ENCODE measurements at regions not wholly inside any gene's neighbourhood (a gene's known extent, or its start where the extent isn't known, plus 50 kb on each side); places are given as distances from the start of the nearest gene placed in this dataset.
"Not testable (repeated sequence)": the region's sequence is repeated elsewhere in the genome, so short reads cannot be mapped to it uniquely, and the experiment has no call there.

GRCh38 chr10:129063877-129064276, 403.2 kb upstream of the MGMT start:
- Histone ChIP-seq H3K36me3 (no peaks in the 10 kb centered on the region), H3K4me3 (no peak overlapping the region), H3K4me1 (peaks cover 8% of the 10 kb centered on the region), H3K9ac (no peak overlapping the region), H3K9me3 (ENCODE audit: low read depth) (no peaks in the 10 kb centered on the region), H3K27me3 (no peaks in the 10 kb centered on the region), H3F3A (ENCODE audit: low read depth) (no peaks in the 10 kb centered on the region), H3K79me2 (ENCODE audit: low read depth) (no peaks in the 10 kb centered on the region), H2AFZ (replicated peaks) (no peak overlapping the region), H4K20me1 (ENCODE audit: low read depth) (no peaks in the 10 kb centered on the region), H3K4me2 (no peak overlapping the region), H3K27ac (no peak overlapping the region)
- H3K4me1 Mint-ChIP-seq, result no peaks in the 10 kb centered on the region
- no peaks in the 10 kb centered on the region for H3K36me3 Mint-ChIP-seq
- H3K4me3 Mint-ChIP-seq, result no peak overlapping the region
- no peaks in the 10 kb centered on the region for H3K9me3 Mint-ChIP-seq
- H3K27ac Mint-ChIP-seq, result no peak overlapping the region
- DNase-seq (ENCODE audit: low spot score), result no peak
- TF ChIP-seq EZH2 (IDR thresholded peaks at IDR 0.05) (no peak), EZH2phosphoT487 (IDR thresholded peaks at IDR 0.05) (no peak), CTCF (IDR thresholded peaks at IDR 0.05) (no peak)
- peaks cover 3% of the 10 kb centered on the region for H3K27me3 Mint-ChIP-seq (ENCODE audit: insufficient read depth, low read depth)

- H3K36me3 ChIP-seq; H3K4me3 ChIP-seq; H3K27me3 ChIP-seq; H3K27me3 Mint-ChIP-seq (ENCODE audit: insufficient read depth, low read depth); H3K27ac Mint-ChIP-seq; H3K79me2 ChIP-seq (ENCODE audit: low read depth); H4K20me1 ChIP-seq (ENCODE audit: low read depth); H3K4me1 ChIP-seq; H3K4me1 Mint-ChIP-seq; H3K9me3 Mint-ChIP-seq; H3K9ac ChIP-seq; H3K36me3 Mint-ChIP-seq; H3F3A ChIP-seq (ENCODE audit: low read depth); H3K9me3 ChIP-seq (ENCODE audit: low read depth); H3K4me3 Mint-ChIP-seq; H3K4me2 ChIP-seq; H3K27ac ChIP-seq; DNase-seq (ENCODE audit: low spot score); H2AFZ ChIP-seq (replicated peaks): not testable (repeated sequence)
Measured at GRCh38 chr10:129066529-129066928, 400.5 kb upstream of the MGMT start.

- not testable (repeated sequence) for H3K79me2 ChIP-seq (ENCODE audit: low read depth); H3K4me2 ChIP-seq; H3K4me1 Mint-ChIP-seq; H3K4me1 ChIP-seq; H3K27me3 ChIP-seq; H3K36me3 ChIP-seq; H3K9me3 ChIP-seq (ENCODE audit: low read depth); H2AFZ ChIP-seq (replicated peaks); H3K4me3 ChIP-seq; H3K27ac Mint-ChIP-seq; H3K27ac ChIP-seq; H3K27me3 Mint-ChIP-seq (ENCODE audit: insufficient read depth, low read depth); H3K36me3 Mint-ChIP-seq; H3F3A ChIP-seq (ENCODE audit: low read depth); H4K20me1 ChIP-seq (ENCODE audit: low read depth); H3K4me3 Mint-ChIP-seq; H3K9me3 Mint-ChIP-seq; H3K9ac ChIP-seq; DNase-seq (ENCODE audit: low spot score)
Measured at GRCh38 chr10:129071411-129071810, 395.6 kb upstream of the MGMT start.

- H3K36me3 Mint-ChIP-seq, result peaks cover 3% of the 10 kb centered on the region
- Histone ChIP-seq H4K20me1 (ENCODE audit: low read depth) (no peaks in the 10 kb centered on the region), H3K4me3 (no peak overlapping the region), H3F3A (ENCODE audit: low read depth) (peaks cover 6% of the 10 kb centered on the region), H2AFZ (replicated peaks) (no peak overlapping the region), H3K36me3 (no peaks in the 10 kb centered on the region), H3K27me3 (no peaks in the 10 kb centered on the region), H3K9me3 (ENCODE audit: low read depth) (no peaks in the 10 kb centered on the region), H3K27ac (no peak overlapping the region), H3K4me1 (peaks cover 6% of the 10 kb centered on the region), H3K4me2 (no peak overlapping the region), H3K9ac (no peak overlapping the region), H3K79me2 (ENCODE audit: low read depth) (no peaks in the 10 kb centered on the region)
- H3K4me1 Mint-ChIP-seq, result no peaks in the 10 kb centered on the region
- no peak overlapping the region for H3K4me3 Mint-ChIP-seq
- no peak for TF ChIP-seq CTCF (IDR thresholded peaks at IDR 0.05)
- no peak for TF ChIP-seq EZH2phosphoT487 (IDR thresholded peaks at IDR 0.05)
- no peak for TF ChIP-seq EZH2 (IDR thresholded peaks at IDR 0.05)
- H3K27me3 Mint-ChIP-seq (ENCODE audit: insufficient read depth, low read depth), result peaks cover 6% of the 10 kb centered on the region
- H3K9me3 Mint-ChIP-seq, result peaks cover 5% of the 10 kb centered on the region
- H3K27ac Mint-ChIP-seq, result no peak overlapping the region
- DNase-seq (ENCODE audit: low spot score), result no peak
Measured at GRCh38 chr10:129074939-129075338, 392.1 kb upstream of the MGMT start.
